Left lobe of liver (tissue), 2 donors: ENCODE measurements at regions not wholly inside any gene's neighbourhood (a gene's known extent, or its start where the extent isn't known, plus 50 kb on each side); places are given as distances from the start of the nearest gene placed in this dataset.
A peak's percentile ranks its signal among the peaks of the same experiment; 100 is the strongest.

ENCODE experiments used
- ATAC-seq: fragments of 200-7000 bp; cut with Tn5 transposase; one replicate; pipeline ENCODE4 v1.9.1; 2020; ENCODE audit warnings: mild to moderate bottlenecking, moderate library complexity
- DNase-seq: peaks from one replicate; pipeline ENCODE4 v3.0.0-alpha.2; 2020; ENCODE audit warnings: low spot score
- donor health status: DM: no; HTN: no; CAD: no; lungs with moderate emphysema.
- donor health status: DM: no; HTN: yes; CAD: no.

DNA sequence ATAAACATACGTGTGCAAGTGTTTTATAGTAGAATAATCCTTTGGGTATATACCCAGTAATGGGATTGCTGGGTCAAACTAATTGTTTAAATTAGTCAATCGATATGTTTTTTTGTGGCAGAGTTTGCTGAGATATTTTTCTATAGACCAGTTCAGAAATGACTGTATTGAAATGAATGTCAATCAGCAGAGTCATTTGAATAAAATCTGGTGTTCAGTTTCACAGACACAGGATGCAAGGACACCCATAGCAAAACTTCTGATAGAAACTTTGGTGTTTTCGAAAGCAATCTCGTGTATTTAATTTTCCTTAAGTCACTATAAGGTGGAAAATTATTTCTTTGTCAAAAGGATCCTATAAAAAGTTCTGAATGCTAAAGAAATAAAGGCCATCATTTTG lies 434.4 kb downstream of the RAP2B start:
- ATAC-seq (no peak), DNase-seq (no peak)

DNA sequence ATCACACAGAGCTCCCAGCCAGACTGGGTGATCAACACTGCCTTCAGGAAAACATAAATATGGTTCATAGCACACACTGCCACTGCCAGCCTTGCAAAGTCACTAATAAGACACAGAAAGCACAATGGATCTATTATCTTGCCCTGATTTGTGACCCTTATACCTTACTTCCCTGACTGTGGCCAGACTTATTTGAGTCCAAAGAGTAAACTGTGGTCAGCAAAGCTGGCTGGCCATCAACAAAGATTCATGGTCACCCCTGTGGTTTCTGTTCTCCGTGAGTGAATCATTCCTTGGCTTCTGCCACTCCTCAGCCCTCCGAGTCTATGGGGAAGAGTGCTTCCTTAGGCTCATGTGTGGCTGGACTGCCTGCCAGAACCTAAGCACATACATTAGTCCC lies 437.7 kb downstream of the RAP2B start:
- peak; percentile 55 for DNase-seq
- peak; percentile 92 for ATAC-seq

DNA sequence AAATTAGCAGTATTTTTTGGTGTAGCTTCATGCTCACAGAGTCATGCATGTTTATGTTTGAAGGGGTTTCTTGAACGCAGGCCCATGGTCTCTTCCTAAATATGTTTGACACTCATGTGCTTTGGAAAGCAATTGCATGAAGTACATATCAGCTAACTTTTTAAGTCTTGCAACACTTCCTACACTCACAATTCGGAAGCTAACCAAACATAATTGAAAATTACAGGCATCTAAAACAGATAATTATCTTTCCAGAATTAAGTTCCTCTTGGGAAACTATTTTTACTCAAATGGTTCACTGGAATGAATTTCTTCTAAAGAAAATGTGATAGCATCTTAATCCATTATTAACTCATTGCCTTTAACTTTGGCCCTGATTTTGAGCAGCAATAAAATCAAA lies 438.9 kb downstream of the RAP2B start:
- DNase-seq (no peak), ATAC-seq (no peak)

DNA sequence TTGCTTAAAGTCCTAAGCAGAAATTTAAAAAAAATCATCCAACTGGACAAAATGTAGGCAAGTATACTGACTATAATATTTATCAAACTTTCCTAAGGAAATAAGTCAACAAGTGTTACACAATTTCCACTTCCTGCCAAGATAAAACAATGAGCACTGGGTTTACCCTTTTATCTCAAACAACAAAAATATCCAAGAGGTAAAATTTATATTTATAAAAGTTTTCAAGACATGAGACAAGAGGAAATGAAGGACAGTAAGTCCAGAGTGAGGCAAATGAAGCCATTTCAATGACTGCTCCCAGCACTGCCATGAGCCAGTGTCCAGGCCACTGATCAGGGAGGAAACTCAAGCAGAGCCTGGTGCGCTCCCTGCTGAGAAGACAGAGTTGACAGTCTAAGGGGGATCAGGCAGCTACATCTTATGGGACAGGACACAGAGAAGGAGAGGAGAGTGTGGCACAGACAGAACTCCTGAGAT lies 439.4 kb downstream of the RAP2B start:
- ATAC-seq (peak; percentile 43), DNase-seq (no peak)

DNA sequence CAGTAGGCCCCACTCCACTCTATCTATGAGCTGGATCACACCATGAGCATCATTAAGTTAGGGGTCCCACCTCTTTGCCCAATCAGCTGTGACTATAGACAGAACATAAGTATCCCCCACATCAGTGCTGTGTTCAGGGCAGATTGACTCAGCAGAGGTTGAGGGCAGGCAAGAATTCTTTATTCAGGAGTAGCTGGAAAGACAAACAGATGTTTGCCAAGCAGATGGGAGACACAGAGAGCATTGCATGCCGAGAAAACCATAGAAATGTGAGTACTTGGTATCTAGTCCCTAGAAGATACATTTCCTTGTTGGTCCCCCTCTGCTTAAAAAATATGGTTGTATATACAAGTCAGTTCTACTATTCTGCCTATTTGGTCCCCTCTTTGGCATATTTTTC lies 440.8 kb downstream of the RAP2B start:
- DNase-seq = no peak
- no peak for ATAC-seq

DNA sequence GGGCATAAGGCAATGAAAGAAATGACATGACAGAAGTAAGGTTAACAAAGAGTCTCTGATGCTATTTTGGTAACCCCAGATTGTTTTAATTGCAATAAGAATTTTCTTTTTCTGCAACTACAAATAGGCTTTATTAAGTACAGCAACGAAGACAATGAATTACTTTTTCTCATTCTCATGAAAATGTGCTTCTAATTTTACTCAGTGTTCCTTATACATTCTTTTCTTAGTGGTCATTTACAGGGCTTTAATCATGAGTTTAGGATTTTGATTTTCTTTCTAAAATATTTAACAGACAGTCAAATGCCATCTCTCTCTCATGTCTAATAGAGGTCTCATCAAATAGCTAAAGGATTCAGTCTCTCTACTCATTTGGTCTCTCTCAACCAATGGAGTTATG lies 452.1 kb downstream of the RAP2B start:
- no peak for DNase-seq
- no peak for ATAC-seq

DNA sequence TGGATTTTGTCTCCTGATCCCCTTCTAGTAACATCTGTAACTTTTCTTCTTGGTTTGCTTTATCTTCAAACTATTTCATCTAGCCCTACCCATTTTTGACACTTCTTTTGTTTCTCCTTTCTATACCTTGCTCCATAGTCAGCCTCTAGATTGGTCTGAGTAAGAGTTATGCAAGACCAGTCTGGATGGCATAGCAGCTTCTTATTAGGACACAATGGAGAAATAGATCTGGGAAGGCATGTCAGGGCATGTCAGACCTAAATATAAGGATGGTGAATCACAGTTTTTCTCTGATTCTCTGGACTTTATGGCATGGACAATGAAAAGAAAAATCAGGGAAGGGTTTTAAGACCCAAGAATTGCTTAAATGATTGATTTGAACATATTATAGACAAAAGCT lies 452.5 kb downstream of the RAP2B start:
- no peak for ATAC-seq
- DNase-seq = no peak

DNA sequence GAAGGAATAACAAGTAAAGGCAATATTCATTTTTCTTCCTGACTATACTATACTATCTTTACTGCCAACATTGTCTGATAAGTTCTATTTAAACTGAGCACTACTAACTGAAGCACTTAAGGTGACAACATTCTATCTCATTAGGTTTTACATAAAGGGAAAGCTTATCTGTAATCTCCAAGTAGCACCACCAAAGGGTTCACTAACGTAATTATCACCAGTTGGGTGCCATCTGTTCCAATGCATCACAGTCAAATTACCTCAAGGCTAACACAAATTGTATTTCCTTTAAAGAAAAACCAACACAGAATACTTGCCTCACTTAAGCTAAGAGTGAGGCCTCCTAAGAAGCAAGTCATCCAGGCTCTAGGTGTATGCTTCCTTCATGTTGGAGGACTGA lies 453.8 kb downstream of the RAP2B start:
- no peak for DNase-seq
- no peak for ATAC-seq

DNA sequence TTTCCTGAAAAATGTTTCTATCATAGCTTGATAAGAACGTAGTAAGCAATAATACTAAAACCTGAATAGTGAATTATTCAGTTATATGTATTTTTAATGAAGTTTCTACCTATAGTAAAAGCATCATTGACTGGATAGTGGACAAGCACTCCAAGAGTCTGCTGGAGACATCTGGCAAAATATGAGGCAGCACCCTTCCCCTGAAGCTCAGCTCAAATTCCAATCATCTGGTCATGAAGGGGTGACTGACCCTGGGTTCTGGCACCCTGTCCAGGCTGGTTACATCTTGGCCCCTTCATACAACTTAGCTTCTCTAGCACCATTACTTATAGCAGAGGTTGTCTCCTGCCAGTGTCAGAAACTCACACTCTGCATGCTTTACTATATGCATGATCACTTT lies 455.4 kb downstream of the RAP2B start:
- DNase-seq (no peak), ATAC-seq (no peak)

DNA sequence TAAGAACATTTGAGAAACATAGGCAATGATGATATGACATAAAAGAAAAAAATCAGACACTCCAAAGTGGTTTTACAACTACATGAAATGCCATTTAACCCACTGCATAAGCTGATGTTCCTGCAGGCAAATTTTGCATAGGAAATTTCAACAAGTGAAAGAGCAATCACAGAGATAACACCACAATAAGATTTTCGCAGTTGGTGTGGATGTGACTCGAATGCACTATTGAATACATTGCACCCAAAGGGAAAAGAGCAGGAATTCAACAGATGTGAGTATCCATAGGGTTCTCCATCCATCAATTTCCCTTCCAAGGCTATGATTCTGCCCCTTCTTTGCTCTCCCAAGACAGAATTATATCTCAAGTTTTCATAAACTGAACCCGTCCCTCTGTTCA lies 456.1 kb downstream of the RAP2B start:
- no peak for ATAC-seq
- no peak for DNase-seq

DNA sequence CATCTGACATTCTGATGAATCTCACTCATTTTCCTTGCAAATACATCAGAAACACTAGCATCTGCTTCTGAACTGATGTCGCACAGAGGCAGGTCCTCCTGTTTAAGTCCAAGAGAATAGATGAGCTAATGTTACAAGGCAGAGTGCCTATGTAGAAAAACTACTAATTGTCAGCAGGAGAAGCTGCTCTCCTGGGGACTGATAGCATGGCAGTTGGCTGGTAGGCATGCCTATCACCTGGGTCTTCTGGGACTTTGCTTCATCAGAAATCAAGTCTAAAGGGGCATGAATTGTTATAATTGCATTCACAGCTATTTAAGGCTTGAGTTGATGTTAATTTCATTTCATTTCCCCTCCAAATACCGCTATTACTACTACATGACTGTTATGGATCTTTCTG lies 457.2 kb downstream of the RAP2B start:
- no peak for ATAC-seq
- DNase-seq = no peak

DNA sequence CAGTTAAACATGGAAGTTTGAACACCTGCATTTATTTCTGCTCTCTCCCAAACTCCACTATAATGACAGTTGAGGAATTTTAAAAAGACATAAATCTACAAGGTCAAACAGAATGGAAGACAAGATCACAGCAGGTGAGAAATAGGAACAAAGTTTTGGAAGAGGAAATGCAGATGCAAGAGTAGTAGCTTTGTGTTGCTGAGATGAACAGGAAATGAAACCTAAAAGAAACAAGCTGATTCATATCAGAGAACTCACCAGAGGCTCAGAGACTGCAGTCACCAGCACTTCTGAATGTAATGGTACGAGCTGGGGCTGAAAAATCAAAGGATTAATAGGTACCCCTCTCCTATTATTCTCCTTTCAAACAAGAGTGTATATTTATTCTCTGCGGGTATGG lies 459.9 kb downstream of the RAP2B start:
- no peak for ATAC-seq
- DNase-seq = no peak

DNA sequence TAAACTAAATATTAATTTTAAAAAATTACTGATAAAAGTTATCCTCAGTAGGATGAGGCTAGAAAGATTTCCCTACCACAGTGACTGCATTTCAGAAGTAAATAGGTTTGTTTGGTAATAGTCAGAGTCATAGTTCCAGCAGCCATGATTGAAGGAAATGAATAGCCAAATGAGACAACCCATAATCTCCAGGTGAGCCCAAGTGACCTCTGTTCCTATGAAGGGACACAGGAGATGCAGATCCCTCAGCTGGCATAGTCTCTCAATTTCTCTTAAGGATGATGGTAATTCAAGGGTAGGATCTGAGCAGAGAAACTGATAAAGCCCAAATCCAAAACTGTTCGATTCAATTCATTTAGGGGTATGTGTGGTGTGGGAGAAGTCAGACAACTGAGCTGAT lies 461.8 kb downstream of the RAP2B start:
- no peak for DNase-seq
- ATAC-seq = no peak

DNA sequence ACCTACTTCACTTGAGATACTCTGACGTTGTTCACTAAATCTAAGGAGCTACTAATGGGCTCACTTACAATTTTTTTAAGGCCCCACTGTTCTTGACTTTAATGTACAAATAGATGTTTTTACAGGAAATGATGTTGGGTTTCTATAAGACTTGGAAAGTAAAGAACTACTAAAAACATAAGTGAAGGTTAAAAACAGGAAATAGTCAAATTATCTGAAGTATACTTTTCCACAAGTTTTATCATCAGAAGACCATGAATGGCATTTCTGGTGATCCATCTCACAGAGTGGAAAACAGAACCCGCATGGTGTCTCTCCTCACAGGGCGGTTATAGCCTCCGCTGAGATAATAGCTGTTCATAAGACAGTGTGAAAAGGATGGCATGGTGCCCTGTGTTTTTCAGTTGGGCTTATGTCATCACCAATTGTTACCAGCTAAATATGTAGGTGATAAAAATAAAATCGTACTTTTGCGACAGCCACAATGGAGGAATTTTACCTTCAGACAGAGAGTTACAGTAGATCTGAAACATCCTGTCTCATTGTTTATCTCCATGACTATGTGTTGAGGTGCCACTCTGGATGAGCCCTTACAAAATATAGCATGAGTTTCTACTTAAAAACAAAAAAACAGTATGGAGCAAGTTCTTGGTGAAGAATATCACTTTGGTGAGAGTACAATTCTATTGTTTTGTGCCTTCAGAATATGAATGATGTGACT lies 462.4 kb downstream of the RAP2B start:
- no peak for ATAC-seq
- DNase-seq = no peak

DNA sequence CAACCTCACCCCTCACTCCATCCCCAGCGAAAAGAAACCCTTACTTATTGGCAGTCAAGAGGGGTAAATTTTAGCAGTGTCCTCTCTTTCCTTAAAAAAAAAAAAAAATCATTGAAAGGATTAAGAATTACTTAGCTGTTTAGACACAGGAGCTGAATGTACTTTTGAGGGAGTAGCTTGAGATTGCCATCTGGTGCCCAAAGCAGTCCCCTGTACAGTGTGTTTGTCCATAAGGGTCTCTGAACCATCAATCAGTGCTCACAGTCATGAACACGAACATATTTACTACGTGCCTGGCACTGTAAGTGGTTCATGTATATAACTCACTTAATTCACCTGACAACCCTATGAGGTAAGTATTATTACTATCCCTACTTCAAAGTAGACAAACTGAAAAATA lies 463.5 kb downstream of the RAP2B start:
- DNase-seq = no peak
- ATAC-seq = no peak

DNA sequence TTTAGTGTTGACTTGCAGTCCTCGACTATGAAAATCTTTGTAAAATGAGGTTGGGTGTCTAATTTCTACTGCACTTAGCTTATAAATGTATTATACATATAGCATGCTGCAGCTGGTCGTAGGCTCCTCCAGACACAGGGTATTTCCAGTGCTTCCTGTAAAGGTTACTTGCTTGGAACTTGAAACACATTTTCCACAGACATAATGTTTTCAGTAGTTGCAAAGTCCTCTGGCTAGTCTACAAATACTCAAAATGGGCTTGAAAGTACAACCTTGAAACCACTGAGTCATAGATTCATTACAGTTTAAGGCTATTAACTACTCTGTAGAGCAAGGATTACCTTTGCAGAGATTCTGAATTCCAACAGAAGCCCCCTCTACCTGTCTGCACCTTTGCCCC lies 464.1 kb downstream of the RAP2B start:
- ATAC-seq (no peak), DNase-seq (no peak)

DNA sequence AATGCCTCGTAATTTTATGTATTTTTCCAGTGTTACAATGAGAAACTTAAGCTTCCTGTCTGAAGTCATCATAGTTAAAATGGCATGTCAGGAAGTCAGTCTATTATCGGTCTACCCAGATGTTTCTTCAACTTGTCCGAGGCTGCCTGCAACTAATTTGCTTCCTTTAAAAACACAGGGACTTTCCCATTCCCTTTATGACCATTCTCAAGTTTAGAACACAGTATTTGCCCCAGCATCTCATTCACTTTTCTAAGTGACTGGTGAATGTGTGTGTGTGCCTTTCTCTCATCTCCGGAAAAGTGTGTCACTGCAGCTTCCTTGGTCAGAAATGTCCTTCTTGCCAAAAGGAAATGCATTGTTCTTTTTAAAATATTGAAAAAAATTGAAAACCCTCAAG lies 466.6 kb downstream of the RAP2B start:
- ATAC-seq = no peak
- no peak for DNase-seq

DNA sequence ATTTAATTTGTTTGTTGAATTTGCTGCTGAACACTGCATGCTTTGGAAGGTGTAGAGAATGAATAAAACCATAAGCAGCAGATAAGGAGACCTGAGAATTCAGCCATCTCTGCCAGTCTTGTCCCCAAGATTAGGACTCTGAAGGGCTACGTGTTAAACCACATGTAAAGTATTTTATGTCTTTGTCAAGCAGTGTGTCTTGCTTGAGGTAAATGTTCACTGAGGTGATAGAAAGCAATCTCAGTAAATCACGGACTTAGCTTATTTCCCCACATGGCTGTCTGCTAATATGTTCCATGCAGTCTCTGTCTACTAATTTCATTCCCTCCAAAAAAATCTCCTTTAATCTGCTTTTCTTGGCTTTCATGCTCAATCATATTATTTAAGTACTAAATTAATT lies 467.1 kb downstream of the RAP2B start:
- ATAC-seq = no peak
- DNase-seq = no peak

DNA sequence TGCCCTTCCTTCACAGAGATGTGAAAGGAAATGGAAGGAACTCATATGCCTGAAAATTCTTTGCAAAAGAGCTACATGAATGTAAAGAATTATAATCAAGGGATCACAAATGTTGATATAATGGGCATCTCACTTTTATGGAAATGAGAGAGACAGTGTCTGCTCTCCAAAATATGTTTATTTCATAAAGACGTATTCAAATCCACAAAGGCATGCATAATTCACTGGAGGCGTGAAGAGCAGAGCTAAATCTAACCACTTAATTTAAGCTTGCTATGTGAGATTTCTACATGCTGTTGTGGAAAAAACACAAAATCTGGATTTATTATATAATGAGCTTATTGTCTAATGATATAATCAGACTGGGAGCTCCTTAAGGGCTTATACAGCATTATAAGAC lies 469.1 kb downstream of the RAP2B start:
- DNase-seq = no peak
- no peak for ATAC-seq

DNA sequence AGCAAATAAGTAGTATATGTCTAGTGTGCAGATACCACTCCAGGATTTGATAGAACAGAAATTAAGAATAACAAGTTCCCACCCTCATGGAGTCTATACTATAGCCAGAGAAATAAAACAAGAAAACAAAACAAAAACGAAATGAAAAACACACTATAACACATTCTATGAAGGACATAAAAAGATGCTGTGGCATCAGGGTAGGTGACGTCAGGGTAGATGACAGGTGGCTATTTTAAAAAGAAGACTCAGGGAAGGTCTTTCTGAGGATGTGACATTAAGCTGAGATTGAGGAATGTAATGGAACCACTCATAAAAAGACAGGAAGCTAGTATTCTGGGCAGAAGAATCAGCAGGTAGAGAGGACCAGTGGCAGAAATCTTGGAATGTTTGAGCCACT lies 469.6 kb downstream of the RAP2B start:
- DNase-seq (no peak), ATAC-seq (no peak)

DNA sequence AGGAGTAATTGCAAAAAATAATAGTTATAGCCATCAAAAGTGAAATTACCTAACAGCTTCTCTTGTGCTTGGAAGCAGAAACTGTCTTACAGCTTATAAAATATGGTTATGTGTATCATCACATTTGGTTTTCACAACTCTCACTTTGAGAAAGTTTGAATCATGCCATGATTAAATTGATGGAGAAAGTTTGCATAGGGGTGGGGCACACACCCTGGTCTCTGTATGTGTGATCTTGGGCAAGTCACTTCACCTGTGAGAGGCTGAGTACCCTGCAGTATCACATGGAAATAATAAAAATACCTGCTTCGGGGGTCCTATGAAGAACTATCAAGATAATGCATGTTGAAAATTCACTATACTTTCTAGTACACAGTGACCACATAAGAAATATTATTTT lies 471.4 kb downstream of the RAP2B start:
- DNase-seq (no peak), ATAC-seq (no peak)

DNA sequence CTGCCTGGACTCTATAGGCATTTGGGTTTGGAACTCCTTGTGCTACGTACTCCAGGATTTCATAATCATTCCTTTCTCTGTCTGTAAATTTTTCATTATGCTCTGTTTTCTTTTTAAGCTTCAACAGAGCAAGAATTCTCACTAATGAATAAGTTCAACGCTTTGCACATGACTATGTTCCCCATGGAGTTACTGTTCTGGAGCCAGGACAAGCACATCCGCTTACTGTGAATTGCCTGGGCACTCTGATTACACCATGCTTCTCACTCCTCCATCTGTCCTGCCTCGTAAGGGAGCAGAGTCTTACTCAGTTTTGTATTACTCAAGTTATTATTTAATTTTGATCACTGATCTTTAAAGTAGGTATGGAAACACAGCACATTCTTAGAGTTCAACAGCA lies 472.7 kb downstream of the RAP2B start:
- DNase-seq (no peak), ATAC-seq (no peak)

DNA sequence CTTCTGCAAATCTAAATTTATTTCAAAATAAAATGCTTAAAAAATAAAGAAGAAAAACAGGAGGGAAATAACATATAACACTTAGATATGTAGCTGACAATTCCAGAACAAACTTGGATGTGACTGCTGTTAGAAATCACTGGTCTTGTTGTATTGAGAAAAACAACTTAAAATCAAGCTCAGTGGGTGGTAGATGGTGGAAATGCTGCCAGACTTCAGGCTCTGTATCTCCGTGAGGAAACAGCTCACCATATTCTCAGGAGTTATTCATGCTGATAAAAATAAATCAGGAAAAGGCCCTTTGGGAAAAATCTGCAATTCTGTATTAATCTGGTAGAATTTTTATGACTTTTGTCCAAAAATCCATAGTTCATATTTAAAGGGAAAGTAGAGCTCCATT lies 477.6 kb downstream of the RAP2B start:
- DNase-seq (no peak), ATAC-seq (no peak)
